Glutamatergic neuron (in vitro differentiated cells): ENCODE measurements at regions not wholly inside any gene's neighbourhood (a gene's known extent, or its start where the extent isn't known, plus 50 kb on each side); places are given as distances from the start of the nearest gene placed in this dataset.

Experiments used
- DNase-seq: peaks from one replicate; pipeline ENCODE4 v3.0.0; 2022
- H3K27ac Mint-ChIP-seq: one replicate; pipeline ENCODE4 v1.8.0; 2020; ENCODE audit warnings: mild to moderate bottlenecking, mixed read lengths, inconsistent platforms; ENCODE audit not compliant: unreplicated experiment
- H3K27me3 Mint-ChIP-seq: one replicate; pipeline ENCODE4 v1.8.0; 2020; ENCODE audit warnings: mild to moderate bottlenecking, moderate library complexity, mixed read lengths, inconsistent platforms; ENCODE audit not compliant: unreplicated experiment
- H3K36me3 Mint-ChIP-seq: one replicate; pipeline ENCODE4 v1.8.0; 2020; ENCODE audit warnings: mild to moderate bottlenecking, mixed read lengths, inconsistent platforms; ENCODE audit not compliant: unreplicated experiment
- H3K4me1 Mint-ChIP-seq: one replicate; pipeline ENCODE4 v1.8.0; 2020; ENCODE audit warnings: mild to moderate bottlenecking, low read depth, mixed read lengths, inconsistent platforms; ENCODE audit not compliant: unreplicated experiment
- H3K4me3 Mint-ChIP-seq: one replicate; pipeline ENCODE4 v1.8.0; 2020; ENCODE audit warnings: mild to moderate bottlenecking, mixed read lengths, inconsistent platforms; ENCODE audit not compliant: unreplicated experiment
- H3K9me3 Mint-ChIP-seq: one replicate; pipeline ENCODE4 v1.8.0; 2020; ENCODE audit warnings: mild to moderate bottlenecking, moderate library complexity, mixed read lengths, inconsistent platforms; ENCODE audit not compliant: unreplicated experiment
- TF ChIP-seq, protein P1 (sequence below): fragments of 200-600 bp; sonication (generic); IDR thresholded peaks from one replicate; pipeline ENCODE4 v1.5.0; 2021; ENCODE audit not compliant: partially characterized antibody, unreplicated experiment

DNA sequence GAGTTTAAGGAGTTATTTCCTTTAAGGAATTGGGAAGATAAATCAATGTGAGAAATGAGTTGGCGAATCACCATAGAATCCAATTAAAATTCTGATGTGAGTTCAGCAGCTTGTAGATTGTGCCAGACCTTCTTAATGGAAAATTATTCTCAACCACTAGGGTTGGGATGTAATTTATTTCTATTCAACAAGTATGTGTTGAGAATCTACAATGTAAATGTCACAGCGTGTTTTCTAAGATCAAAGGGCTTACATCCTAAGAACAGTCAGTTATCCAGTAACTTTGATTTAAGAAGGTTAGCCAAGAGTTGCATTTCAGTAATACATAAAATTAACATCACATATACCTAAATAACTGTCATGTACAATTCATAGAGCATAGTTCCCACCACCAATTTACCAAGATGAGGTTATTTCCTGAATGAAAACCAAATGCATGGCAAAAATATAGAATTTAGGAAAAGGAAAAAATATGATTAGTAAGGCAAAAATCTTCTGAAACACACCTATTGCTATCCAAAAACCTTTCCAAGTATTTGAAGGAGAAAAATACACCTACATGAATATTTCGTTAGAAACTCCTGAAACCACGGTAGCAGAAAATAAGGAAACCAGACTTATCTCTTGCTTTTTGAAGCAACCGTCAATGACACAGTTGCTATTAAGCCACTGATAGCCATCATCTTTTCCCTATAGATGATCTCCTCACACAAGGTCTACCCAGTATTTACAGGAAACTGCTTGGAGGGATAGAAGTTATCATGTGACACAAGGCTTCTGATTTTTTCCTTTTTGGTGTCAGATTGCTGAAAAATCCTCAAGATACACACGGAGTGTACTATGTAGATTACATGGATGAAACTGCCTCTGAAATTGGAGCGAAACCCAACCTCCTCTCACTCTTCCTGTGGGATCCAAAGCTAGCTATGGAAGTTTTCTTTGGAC is 259.4 kb upstream of the POGK start:
- no peak overlapping the region for H3K4me3 Mint-ChIP-seq
- no peaks in the 10 kb centered on the region for H3K4me1 Mint-ChIP-seq
- TF ChIP-seq, protein P1, sequence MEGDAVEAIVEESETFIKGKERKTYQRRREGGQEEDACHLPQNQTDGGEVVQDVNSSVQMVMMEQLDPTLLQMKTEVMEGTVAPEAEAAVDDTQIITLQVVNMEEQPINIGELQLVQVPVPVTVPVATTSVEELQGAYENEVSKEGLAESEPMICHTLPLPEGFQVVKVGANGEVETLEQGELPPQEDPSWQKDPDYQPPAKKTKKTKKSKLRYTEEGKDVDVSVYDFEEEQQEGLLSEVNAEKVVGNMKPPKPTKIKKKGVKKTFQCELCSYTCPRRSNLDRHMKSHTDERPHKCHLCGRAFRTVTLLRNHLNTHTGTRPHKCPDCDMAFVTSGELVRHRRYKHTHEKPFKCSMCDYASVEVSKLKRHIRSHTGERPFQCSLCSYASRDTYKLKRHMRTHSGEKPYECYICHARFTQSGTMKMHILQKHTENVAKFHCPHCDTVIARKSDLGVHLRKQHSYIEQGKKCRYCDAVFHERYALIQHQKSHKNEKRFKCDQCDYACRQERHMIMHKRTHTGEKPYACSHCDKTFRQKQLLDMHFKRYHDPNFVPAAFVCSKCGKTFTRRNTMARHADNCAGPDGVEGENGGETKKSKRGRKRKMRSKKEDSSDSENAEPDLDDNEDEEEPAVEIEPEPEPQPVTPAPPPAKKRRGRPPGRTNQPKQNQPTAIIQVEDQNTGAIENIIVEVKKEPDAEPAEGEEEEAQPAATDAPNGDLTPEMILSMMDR: no peak
- no peaks in the 10 kb centered on the region for H3K36me3 Mint-ChIP-seq
- no peaks in the 10 kb centered on the region for H3K27me3 Mint-ChIP-seq
- no peak for DNase-seq
- no peak overlapping the region for H3K27ac Mint-ChIP-seq
- H3K9me3 Mint-ChIP-seq: no peaks in the 10 kb centered on the region

DNA sequence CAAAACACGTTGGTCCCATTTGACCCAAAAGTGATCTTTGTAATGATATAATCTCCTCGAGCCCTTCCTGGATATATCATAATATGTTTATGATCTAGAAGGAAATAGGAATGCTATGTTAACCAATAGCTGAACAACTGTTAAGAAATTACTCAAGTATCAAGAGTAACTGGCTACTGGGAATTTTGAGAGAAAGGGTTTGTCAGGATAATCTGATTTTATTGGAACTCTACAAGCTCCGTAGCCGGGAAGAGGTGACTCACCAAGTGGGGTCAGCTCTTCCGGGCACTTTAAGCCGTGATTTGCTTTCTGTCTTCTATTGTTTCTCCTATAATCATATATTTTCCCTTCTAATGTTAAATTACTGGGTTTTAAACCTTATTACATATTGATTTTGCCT is 250.5 kb upstream of the POGK start:
- Mint-ChIP-seq H3K9me3 (no peaks in the 10 kb centered on the region), H3K36me3 (no peaks in the 10 kb centered on the region), H3K27ac (no peak overlapping the region), H3K4me3 (no peak overlapping the region), H3K4me1 (no peaks in the 10 kb centered on the region), H3K27me3 (no peaks in the 10 kb centered on the region)
- TF ChIP-seq, protein P1: no peak
- DNase-seq: no peak

DNA sequence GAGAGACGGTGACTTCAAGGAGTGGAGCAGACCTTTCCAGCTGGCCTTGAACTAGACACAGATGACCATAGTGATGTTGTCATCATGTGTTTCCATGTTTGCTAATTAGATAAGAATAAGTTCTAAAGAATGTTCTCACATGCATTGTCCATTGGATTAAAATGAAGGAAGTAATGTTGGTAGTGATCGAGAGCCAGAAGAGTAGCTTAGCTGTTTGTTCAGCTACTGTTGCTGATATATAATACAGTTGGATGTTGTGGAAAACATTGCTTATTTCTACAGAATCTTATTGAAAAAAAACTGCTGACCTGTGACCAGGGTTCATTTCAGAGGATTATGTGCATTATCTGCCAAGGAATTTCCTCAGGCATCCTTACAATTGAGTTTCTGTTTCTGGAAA is 249.1 kb upstream of the POGK start:
- TF ChIP-seq, protein P1: no peak
- H3K4me3 Mint-ChIP-seq: no peak overlapping the region
- H3K9me3 Mint-ChIP-seq: no peaks in the 10 kb centered on the region
- DNase-seq: no peak
- H3K4me1 Mint-ChIP-seq: no peaks in the 10 kb centered on the region
- H3K36me3 Mint-ChIP-seq: no peaks in the 10 kb centered on the region
- H3K27ac Mint-ChIP-seq: no peak overlapping the region
- H3K27me3 Mint-ChIP-seq: no peaks in the 10 kb centered on the region

DNA sequence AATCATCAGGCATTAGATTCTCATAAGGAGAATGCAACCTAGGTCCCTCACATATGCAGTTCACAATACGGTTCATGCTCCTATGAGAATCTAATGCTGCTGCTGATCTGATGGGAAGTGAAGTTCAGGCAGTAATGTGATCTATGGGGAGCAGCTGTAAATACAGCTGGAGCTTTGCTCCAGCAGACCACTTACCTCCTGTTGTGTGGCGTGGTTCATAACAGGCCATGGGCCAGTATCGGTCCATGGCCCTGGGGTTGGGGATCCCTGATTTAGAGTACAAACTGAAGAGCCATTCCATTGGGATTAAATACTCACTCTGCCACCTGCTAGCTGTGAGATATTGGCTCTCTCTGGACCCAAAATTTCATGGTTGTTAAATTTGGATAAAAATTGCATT is 244.6 kb upstream of the POGK start:
- no peaks in the 10 kb centered on the region for H3K9me3 Mint-ChIP-seq
- no peaks in the 10 kb centered on the region for H3K36me3 Mint-ChIP-seq
- H3K4me3 Mint-ChIP-seq: no peak overlapping the region
- H3K4me1 Mint-ChIP-seq: no peaks in the 10 kb centered on the region
- H3K27ac Mint-ChIP-seq: no peak overlapping the region
- no peaks in the 10 kb centered on the region for H3K27me3 Mint-ChIP-seq
- TF ChIP-seq, protein P1: no peak
- DNase-seq: no peak

DNA sequence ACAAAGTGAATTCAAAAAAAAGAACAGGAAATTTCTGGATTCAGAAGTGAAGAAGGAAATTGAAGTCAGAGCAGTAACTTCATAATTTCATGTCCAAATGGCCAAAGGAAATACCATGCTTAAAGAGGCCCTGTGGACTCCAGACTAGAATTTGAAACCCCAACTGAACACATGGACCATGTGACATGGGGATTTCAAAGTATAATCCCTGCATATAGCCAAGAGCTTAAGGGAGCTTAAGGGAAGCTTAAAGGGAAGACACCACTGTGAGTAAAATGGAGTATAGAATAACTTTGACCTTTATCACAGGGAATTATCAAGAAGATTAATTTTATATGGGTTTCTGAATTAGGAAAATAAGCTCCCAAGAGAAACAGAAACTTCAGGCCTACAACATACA is 241.8 kb upstream of the POGK start:
- TF ChIP-seq, protein P1: no peak
- no peak for DNase-seq
- Mint-ChIP-seq H3K27ac (no peak overlapping the region), H3K4me3 (no peak overlapping the region), H3K36me3 (no peaks in the 10 kb centered on the region), H3K27me3 (no peaks in the 10 kb centered on the region), H3K4me1 (no peaks in the 10 kb centered on the region), H3K9me3 (no peaks in the 10 kb centered on the region)
